Endothelial cell of umbilical vein (primary cell): ENCODE measurements at regions not wholly inside any gene's neighbourhood (a gene's known extent, or its start where the extent isn't known, plus 50 kb on each side); places are given as distances from the start of the nearest gene placed in this dataset.

ENCODE experiments used
- BruUV-seq: library from RNA; stranded (reverse); fragments of 400-500 nt; replicated peaks from 2 replicates; lab custom pipeline; 2021; lab: Mats Ljungman, UMichigan
- CTCF ChIA-PET: fragments of 300-600, 350-600 bp; sonication (Branson Sonifier 250); formaldehyde crosslinking; loops from one replicate; lab custom pipeline; 2021; ENCODE audit warnings: antibody characterized with exemption, inconsistent platforms; lab: Charles Lee
- POLR2A ChIA-PET: fragments of 300-600, 350-600 bp; sonication (Branson Sonifier 250); formaldehyde crosslinking; loops from one replicate; lab custom pipeline; 2021; ENCODE audit warnings: antibody characterized with exemption, inconsistent platforms; lab: Charles Lee
- DNase-seq: peaks from one replicate; pipeline ENCODE4 v3.0.0-alpha.2; 2011; ENCODE audit warnings: low read depth, low spot score
- FAIRE-seq: peaks from 2 replicates; lab custom pipeline; 2011; peaks lifted over from hg19 to GRCh38; lab: Jason Lieb, UNC
- H2AFZ ChIP-seq: 2 replicates; pipeline ENCODE4 v1.6.0; 2012; ENCODE audit warnings: low read depth, low read length, control low read depth, inconsistent platforms
- H3K27ac ChIP-seq: 2 replicates; pipeline ENCODE4 v1.5.1; 2011; ENCODE audit warnings: low read depth, mild to moderate bottlenecking, control low read depth, low read length, moderate library complexity; ENCODE audit not compliant: insufficient read depth
- H3K27me3 ChIP-seq, 2 experiments: 2 replicates each; pipeline versions ENCODE4 v1.6.0 to v1.6.1; 2011; ENCODE audit warnings: low read length in 2 of 2, mixed read lengths in 1 of 2; ENCODE audit not compliant: control insufficient read depth in 2 of 2, insufficient read depth in 2 of 2
- H3K36me3 ChIP-seq, 2 experiments: 2 replicates in 1 of 2; 3 replicates in 1 of 2; pipeline ENCODE4 v1.5.1; 2011; ENCODE audit warnings: low read length in 2 of 2, mild to moderate bottlenecking in 1 of 2, moderate library complexity in 1 of 2; ENCODE audit not compliant: control insufficient read depth in 2 of 2, insufficient read depth in 2 of 2; ENCODE audit errors: extremely low read depth in 1 of 2
- H3K4me1 ChIP-seq: 3 replicates; pipeline ENCODE4 v1.5.1; 2011; ENCODE audit warnings: mild to moderate bottlenecking, low read length; ENCODE audit not compliant: control insufficient read depth, insufficient read depth; ENCODE audit errors: extremely low read depth
- H3K4me2 ChIP-seq: 2 replicates; pipeline ENCODE4 v1.6.1; 2011; ENCODE audit warnings: low read length, control low read depth, mixed read lengths; ENCODE audit not compliant: insufficient read depth
- H3K4me3 ChIP-seq, 3 experiments: fragments of 200-600 bp in 1 of 3; sonication (generic), shearing (Covaris generic) in 1 of 3; replicated peaks in 1 of 3; 2 replicates each; pipeline ENCODE4 v1.5.1; 2011 to 2016; ENCODE audit warnings: control low read depth in 3 of 3, low read length in 3 of 3, mild to moderate bottlenecking in 2 of 3, inconsistent platforms in 1 of 3, low read depth in 1 of 3, moderate library complexity in 1 of 3; ENCODE audit not compliant: insufficient read depth in 1 of 3
- H3K79me2 ChIP-seq: 2 replicates; pipeline ENCODE4 v1.6.0; 2012; ENCODE audit warnings: low read length, inconsistent platforms; ENCODE audit not compliant: control insufficient read depth, insufficient read depth
- H3K9ac ChIP-seq: replicated peaks from 2 replicates; pipeline ENCODE3; 2011; ENCODE audit warnings: low read length, control low read depth; ENCODE audit not compliant: insufficient read depth; ENCODE audit errors: extremely low read depth
- H3K9me1 ChIP-seq: replicated peaks from 3 replicates; pipeline ENCODE4 v1.6.0; 2011; ENCODE audit warnings: mild to moderate bottlenecking, low read length; ENCODE audit not compliant: control insufficient read depth, insufficient read depth; ENCODE audit errors: extremely low read depth
- H3K9me3 ChIP-seq: replicated peaks from 2 replicates; pipeline ENCODE4 v1.5.1; 2012; ENCODE audit warnings: low read length, inconsistent platforms; ENCODE audit not compliant: control insufficient read depth, insufficient read depth
- H4K20me1 ChIP-seq: replicated peaks from 2 replicates; pipeline ENCODE3; 2011; ENCODE audit warnings: mild to moderate bottlenecking, low read length; ENCODE audit not compliant: control insufficient read depth, insufficient read depth; ENCODE audit errors: extremely low read depth
- CTCF ChIP-seq, 2 donors: IDR thresholded peaks; 1 replicate in 1 of 2; 2 replicates in 1 of 2; pipeline ENCODE4 v1.5.1; 2011; ENCODE audit warnings: low read length in 2 of 2, mild to moderate bottlenecking in 2 of 2, moderate library complexity in 2 of 2, control low read depth in 1 of 2, inconsistent platforms in 1 of 2, low read depth in 1 of 2; ENCODE audit not compliant: insufficient read depth in 1 of 2; ENCODE audit errors: extremely low read depth in 1 of 2
- EZH2 ChIP-seq: IDR thresholded peaks from 2 replicates; pipeline ENCODE4 v1.6.1; 2012; ENCODE audit warnings: borderline replicate concordance, low read depth, mild to moderate bottlenecking, moderate library complexity, low read length, inconsistent platforms; ENCODE audit not compliant: severe bottlenecking
- FOS ChIP-seq: IDR thresholded peaks from 2 replicates; pipeline ENCODE4 v1.6.1; 2011; ENCODE audit warnings: mild to moderate bottlenecking, low read length, moderate library complexity, borderline replicate concordance; ENCODE audit not compliant: insufficient read depth
- GATA2 ChIP-seq: IDR thresholded peaks from 2 replicates; pipeline ENCODE4 v1.7.0; 2011; ENCODE audit warnings: low read depth, mild to moderate bottlenecking, moderate library complexity, mixed read lengths, low read length; ENCODE audit not compliant: insufficient read length, insufficient read depth
- JUN ChIP-seq: IDR thresholded peaks from 2 replicates; pipeline ENCODE4 v1.6.1; 2011; ENCODE audit warnings: borderline replicate concordance, low read depth; ENCODE audit not compliant: insufficient read length, insufficient read depth
- MAX ChIP-seq: IDR thresholded peaks from 2 replicates; pipeline ENCODE4 v1.6.1; 2011; ENCODE audit not compliant: insufficient read depth, insufficient read length
- MYC ChIP-seq: IDR thresholded peaks from one replicate; pipeline ENCODE4 v1.6.1; 2011; ENCODE audit warnings: mild to moderate bottlenecking, low read depth, low read length
- POLR2A ChIP-seq: IDR thresholded peaks from 2 replicates; pipeline ENCODE4 v1.6.1; 2012; ENCODE audit warnings: low read depth, mild to moderate bottlenecking, control low read depth, low read length
- POLR2AphosphoS5 ChIP-seq: IDR thresholded peaks from 2 replicates; pipeline ENCODE4 v1.6.1; 2012; ENCODE audit warnings: low read depth, mild to moderate bottlenecking, control low read depth, low read length, moderate library complexity; ENCODE audit not compliant: insufficient read depth
- dilution Hi-C: fragments of 300-500 bp; cut with MboI; formaldehyde crosslinking; loops from one replicate; pipeline ENCODE4 v1.15.0; 2019; ENCODE audit warnings: low sequenced_read_pairs; ENCODE audit not compliant: extremely low pct_ligation_motif_present
- intact Hi-C: fragments of 100-400 bp; cut with micrococcal nuclease; formaldehyde crosslinking; loops from one replicate; pipeline ENCODE4 v1.10.0; 2022

- POLR2A ChIA-PET: no interaction called here
These were observed 164.7 kb upstream of the IRX2 start for GRCh38 chr5:2916076-2916682.

More at GRCh38 chr5:2916076-2916682, 164.7 kb upstream of the IRX2 start:
- no peaks in the 10 kb centered on the region for H3K4me1 ChIP-seq
- no peak overlapping the region for H3K27ac ChIP-seq
- no peaks in the 10 kb centered on the region for H3K9me1 ChIP-seq
- no peak for DNase-seq
- H3K36me3 ChIP-seq: no peaks in the 10 kb centered on the region
- no peak overlapping the region for H3K9ac ChIP-seq
- FAIRE-seq: no peak
- H3K79me2 ChIP-seq: no peaks in the 10 kb centered on the region
- H3K27me3 ChIP-seq: no peaks in the 10 kb centered on the region
- no peaks in the 10 kb centered on the region for H3K9me3 ChIP-seq
- no peak overlapping the region for H2AFZ ChIP-seq
- CTCF ChIA-PET: no interaction called here
- H4K20me1 ChIP-seq: no peaks in the 10 kb centered on the region
- H3K4me2 ChIP-seq: no peak overlapping the region
- intact Hi-C loops (no loop called here), dilution Hi-C loops (no loop called here)
- no peak for TF ChIP-seq POLR2A
- no peak for TF ChIP-seq MYC
- no peak for TF ChIP-seq GATA2
- no peak for TF ChIP-seq FOS
- no peak for TF ChIP-seq CTCF (IDR thresholded peaks at IDR 0.05; ENCODE audit: extremely low read depth in 1 of 2, insufficient read depth in 1 of 2, low read depth in 1 of 2, low read length in 2 of 2)
- no peak for TF ChIP-seq MAX
- no peak for TF ChIP-seq JUN
- TF ChIP-seq EZH2: no peak
- no peak for TF ChIP-seq POLR2AphosphoS5
- no peak overlapping the region for H3K4me3 ChIP-seq
- no TSS peak for BruUV-seq
